H9 (cell line): ENCODE measurements at regions not wholly inside any gene's neighbourhood (a gene's known extent, or its start where the extent isn't known, plus 50 kb on each side); places are given as distances from the start of the nearest gene placed in this dataset.

Experiments
- DNase-seq: peaks from one replicate; pipeline ENCODE4 v3.0.0-alpha.2; 2017
- H2AFZ ChIP-seq: one replicate; pipeline ENCODE4 v1.6.1; 2013; ENCODE audit warnings: mild to moderate bottlenecking, low read length, control low read depth, moderate library complexity
- H2AK5ac ChIP-seq: 2 replicates; pipeline ENCODE4 v1.6.1; 2013; ENCODE audit warnings: low read length, control low read depth, mixed read lengths; ENCODE audit not compliant: insufficient read length
- H2BK120ac ChIP-seq: one replicate; pipeline ENCODE4 v1.6.1; 2013; ENCODE audit warnings: low read depth, mild to moderate bottlenecking, low read length, control low read depth, inconsistent platforms; ENCODE audit not compliant: poor library complexity, severe bottlenecking
- H2BK12ac ChIP-seq: 2 replicates; pipeline ENCODE4 v1.6.1; 2013; ENCODE audit warnings: low read length, control low read depth, mixed read lengths, low read depth; ENCODE audit not compliant: insufficient read length
- H2BK15ac ChIP-seq: 2 replicates; pipeline ENCODE4 v1.6.1; 2013; ENCODE audit warnings: low read depth, low read length, control low read depth
- H2BK20ac ChIP-seq: one replicate; pipeline ENCODE4 v1.6.1; 2013; ENCODE audit warnings: low read depth, mild to moderate bottlenecking, low read length, control low read depth, inconsistent platforms; ENCODE audit not compliant: poor library complexity, severe bottlenecking
- H2BK5ac ChIP-seq: 2 replicates; pipeline ENCODE4 v1.6.1; 2013; ENCODE audit warnings: low read length, control low read depth, mixed read lengths; ENCODE audit not compliant: insufficient read length
- H3K14ac ChIP-seq: 2 replicates; pipeline ENCODE4 v1.6.1; 2013; ENCODE audit warnings: low read length, control low read depth; ENCODE audit not compliant: insufficient read depth
- H3K18ac ChIP-seq: 2 replicates; pipeline ENCODE4 v1.6.1; 2013; ENCODE audit warnings: low read depth, mild to moderate bottlenecking, mixed read lengths, low read length, control low read depth; ENCODE audit not compliant: insufficient read length
- H3K23ac ChIP-seq: 2 replicates; pipeline ENCODE4 v1.6.1; 2013; ENCODE audit warnings: low read length, control low read depth, mixed read lengths, low read depth; ENCODE audit not compliant: insufficient read length
- H3K23me2 ChIP-seq: 2 replicates; pipeline ENCODE4 v1.6.1; 2013; ENCODE audit warnings: low read depth, mild to moderate bottlenecking, mixed read lengths, low read length, control low read depth; ENCODE audit not compliant: insufficient read length, poor library complexity, severe bottlenecking
- H3K27ac ChIP-seq: 2 replicates; pipeline ENCODE4 v1.5.1; 2013; ENCODE audit warnings: low read length, control low read depth, mixed read lengths, low read depth; ENCODE audit not compliant: insufficient read length
- H3K27me3 ChIP-seq: 2 replicates; pipeline ENCODE4 v1.6.1; 2013; ENCODE audit warnings: low read length, control low read depth, inconsistent platforms; ENCODE audit not compliant: insufficient read depth
- H3K4ac ChIP-seq: 2 replicates; pipeline ENCODE4 v1.6.1; 2013; ENCODE audit warnings: low read depth, mild to moderate bottlenecking, control low read depth, inconsistent platforms, low read length, moderate library complexity
- H3K4me1 ChIP-seq: 2 replicates; pipeline ENCODE4 v1.6.1; 2013; ENCODE audit warnings: low read length, control low read depth, inconsistent platforms; ENCODE audit not compliant: insufficient read depth
- H3K4me2 ChIP-seq: 2 replicates; pipeline ENCODE4 v1.6.1; 2013; ENCODE audit warnings: low read length, control low read depth, mixed read lengths; ENCODE audit not compliant: insufficient read length, insufficient read depth
- H3K56ac ChIP-seq: 2 replicates; pipeline ENCODE4 v1.6.1; 2013; ENCODE audit warnings: low read depth, mild to moderate bottlenecking, mixed read lengths, low read length, control low read depth; ENCODE audit not compliant: insufficient read length
- H3K79me1 ChIP-seq: 2 replicates; pipeline ENCODE4 v1.6.1; 2013; ENCODE audit warnings: low read depth, mild to moderate bottlenecking, moderate library complexity, low read length, control low read depth, inconsistent platforms; ENCODE audit not compliant: insufficient read depth, poor library complexity, severe bottlenecking
- H3K79me2 ChIP-seq: 2 replicates; pipeline ENCODE4 v1.6.1; 2013; ENCODE audit warnings: low read length, control low read depth, inconsistent platforms; ENCODE audit not compliant: insufficient read depth
- H3K9ac ChIP-seq: 2 replicates; pipeline ENCODE4 v1.6.1; 2013; ENCODE audit warnings: low read length, control low read depth, mixed read lengths; ENCODE audit not compliant: insufficient read length; ENCODE audit errors: extremely low read depth
- H3K9me3 ChIP-seq: one replicate; pipeline ENCODE4 v1.6.1; 2013; ENCODE audit warnings: low read depth, low read length, inconsistent platforms; ENCODE audit not compliant: control insufficient read depth
- H3T11ph ChIP-seq: one replicate; pipeline ENCODE4 v1.6.1; 2013; ENCODE audit warnings: mild to moderate bottlenecking, low read length, control low read depth, inconsistent platforms
- H4K20me1 ChIP-seq: one replicate; pipeline ENCODE4 v1.6.1; 2013; ENCODE audit not compliant: control insufficient read depth, insufficient read length, insufficient read depth
- H4K5ac ChIP-seq: 2 replicates; pipeline ENCODE4 v1.6.1; 2013; ENCODE audit warnings: low read depth, mild to moderate bottlenecking, mixed read lengths, low read length, control low read depth; ENCODE audit not compliant: insufficient read length
- H4K8ac ChIP-seq: replicated peaks from 2 replicates; pipeline ENCODE4 v1.6.1; 2013; ENCODE audit warnings: low read length, control low read depth, mixed read lengths, low read depth; ENCODE audit not compliant: insufficient read length
- H4K91ac ChIP-seq: 2 replicates; pipeline ENCODE4 v1.6.1; 2013; ENCODE audit warnings: low read depth, mild to moderate bottlenecking, moderate library complexity, mixed read lengths, low read length, control low read depth; ENCODE audit not compliant: insufficient read length
- H3K27ac Mint-ChIP-seq, 3 experiments: 2 replicates in 2 of 3; 3 replicates in 1 of 3; pipeline ENCODE4 v1.8.0; 2020 to 2021; ENCODE audit warnings: mixed read lengths in 3 of 3, mild to moderate bottlenecking in 1 of 3, moderate library complexity in 1 of 3
- H3K27me3 Mint-ChIP-seq: 2 replicates; pipeline ENCODE4 v1.8.0; 2021; ENCODE audit warnings: low read depth, mild to moderate bottlenecking, moderate library complexity, mixed read lengths
- H3K36me3 Mint-ChIP-seq, 3 experiments: 2 replicates in 2 of 3; 3 replicates in 1 of 3; pipeline ENCODE4 v1.8.0; 2020 to 2021; ENCODE audit warnings: low read depth in 3 of 3, mixed read lengths in 3 of 3; ENCODE audit not compliant: insufficient read depth in 1 of 3
- H3K4me1 Mint-ChIP-seq, 2 experiments: 2 replicates each; pipeline ENCODE4 v1.8.0; 2020; ENCODE audit warnings: mixed read lengths in 2 of 2
- H3K4me3 Mint-ChIP-seq, 2 experiments: 2 replicates in 1 of 2; 3 replicates in 1 of 2; pipeline ENCODE4 v1.8.0; 2020 to 2021; ENCODE audit warnings: mild to moderate bottlenecking in 2 of 2, mixed read lengths in 2 of 2, moderate library complexity in 1 of 2
- H3K9me3 Mint-ChIP-seq, 2 experiments: 2 replicates in 1 of 2; 3 replicates in 1 of 2; pipeline ENCODE4 v1.8.0; 2020; ENCODE audit warnings: mild to moderate bottlenecking in 2 of 2, mixed read lengths in 2 of 2, moderate library complexity in 1 of 2
- WGBS: extraction: QIAGEN DNeasy Blood & Tissue Kit; methylation state at CpG from one replicate; pipeline ENCODE4 v1.1.7; 2013; ENCODE audit warnings: missing lambda C conversion rate, low lambda C conversion rate, mixed read lengths; ENCODE audit not compliant: insufficient read length; ENCODE audit errors: extremely low coverage; 5-methylcytosine and 5-hydroxymethylcytosine counted together
- TF ChIP-seq, protein P1 (sequence below): fragments of 200-600 bp; sonication (generic); conservative IDR thresholded peaks from 3 replicates; pipeline ENCODE4 v1.8.0; 2021; ENCODE audit warnings: antibody characterized with exemption, mild to moderate bottlenecking

DNA sequence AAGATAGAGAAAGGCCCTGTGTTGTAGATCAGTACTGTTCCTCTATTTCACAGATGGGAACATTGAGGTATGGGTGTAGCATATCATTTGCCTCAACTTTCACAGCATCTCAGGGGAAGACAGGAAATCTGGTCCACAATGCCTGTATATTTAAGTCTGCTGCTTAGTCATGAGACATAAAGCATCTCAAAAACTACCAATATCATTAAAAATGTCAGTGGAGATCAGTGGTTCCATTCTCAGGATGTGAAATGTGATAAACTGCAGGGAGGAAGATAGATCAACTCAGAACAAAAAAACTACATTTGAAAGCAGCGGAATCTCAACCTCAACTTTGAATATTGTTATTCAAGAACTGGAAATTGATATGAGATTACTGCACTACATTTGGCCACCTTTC is 192.9 kb upstream of the PREP start:
- no peak overlapping the region for H2BK12ac ChIP-seq
- H2AFZ ChIP-seq: no peak overlapping the region
- no peak overlapping the region for H2BK5ac ChIP-seq
- TF ChIP-seq, protein P1, sequence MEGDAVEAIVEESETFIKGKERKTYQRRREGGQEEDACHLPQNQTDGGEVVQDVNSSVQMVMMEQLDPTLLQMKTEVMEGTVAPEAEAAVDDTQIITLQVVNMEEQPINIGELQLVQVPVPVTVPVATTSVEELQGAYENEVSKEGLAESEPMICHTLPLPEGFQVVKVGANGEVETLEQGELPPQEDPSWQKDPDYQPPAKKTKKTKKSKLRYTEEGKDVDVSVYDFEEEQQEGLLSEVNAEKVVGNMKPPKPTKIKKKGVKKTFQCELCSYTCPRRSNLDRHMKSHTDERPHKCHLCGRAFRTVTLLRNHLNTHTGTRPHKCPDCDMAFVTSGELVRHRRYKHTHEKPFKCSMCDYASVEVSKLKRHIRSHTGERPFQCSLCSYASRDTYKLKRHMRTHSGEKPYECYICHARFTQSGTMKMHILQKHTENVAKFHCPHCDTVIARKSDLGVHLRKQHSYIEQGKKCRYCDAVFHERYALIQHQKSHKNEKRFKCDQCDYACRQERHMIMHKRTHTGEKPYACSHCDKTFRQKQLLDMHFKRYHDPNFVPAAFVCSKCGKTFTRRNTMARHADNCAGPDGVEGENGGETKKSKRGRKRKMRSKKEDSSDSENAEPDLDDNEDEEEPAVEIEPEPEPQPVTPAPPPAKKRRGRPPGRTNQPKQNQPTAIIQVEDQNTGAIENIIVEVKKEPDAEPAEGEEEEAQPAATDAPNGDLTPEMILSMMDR: no peak
- no peaks in the 10 kb centered on the region for H3K9me3 ChIP-seq
- no peak overlapping the region for H4K5ac ChIP-seq
- no peaks in the 10 kb centered on the region for H3K27me3 ChIP-seq
- H3T11ph ChIP-seq: no peak overlapping the region
- H3K4me2 ChIP-seq: no peak overlapping the region
- H4K8ac ChIP-seq: no peak overlapping the region
- no peaks in the 10 kb centered on the region for H3K79me1 ChIP-seq
- no peak overlapping the region for H2BK15ac ChIP-seq
- no peaks in the 10 kb centered on the region for H3K79me2 ChIP-seq
- H3K14ac ChIP-seq: no peak overlapping the region
- no peak overlapping the region for H3K18ac ChIP-seq
- H4K20me1 ChIP-seq: no peaks in the 10 kb centered on the region
- H3K36me3 Mint-ChIP-seq: no peaks in the 10 kb centered on the region
- DNase-seq: no peak
- peaks cover 3% of the 10 kb centered on the region; the same call in 1 of the 2 replicates for H3K4me1 ChIP-seq
- H3K27ac Mint-ChIP-seq: no peak overlapping the region
- H3K4me1 Mint-ChIP-seq: peaks cover 17 to 37% of the 10 kb centered on the region in 2 experiments
- H3K56ac ChIP-seq: no peak overlapping the region
- no peak overlapping the region for H4K91ac ChIP-seq
- no peaks in the 10 kb centered on the region for H3K27me3 Mint-ChIP-seq
- no peak overlapping the region for H2BK120ac ChIP-seq
- no peak overlapping the region for H3K9ac ChIP-seq
- H3K23me2 ChIP-seq: no peaks in the 10 kb centered on the region
- H3K4me3 Mint-ChIP-seq: no peak overlapping the region
- WGBS: no CpG with 5 or more reads among the region's 1 CpG
- no peaks in the 10 kb centered on the region for H3K9me3 Mint-ChIP-seq
- H3K23ac ChIP-seq: no peak overlapping the region
- no peak overlapping the region for H2BK20ac ChIP-seq
- H3K4ac ChIP-seq: no peak overlapping the region
- H3K27ac ChIP-seq: no peak overlapping the region
- H2AK5ac ChIP-seq: no peak overlapping the region
